ENCODE measurements at regions not wholly inside any gene's neighbourhood (a gene's known extent, or its start where the extent isn't known, plus 50 kb on each side); places are given as distances from the start of the nearest gene placed in this dataset.

DNA sequence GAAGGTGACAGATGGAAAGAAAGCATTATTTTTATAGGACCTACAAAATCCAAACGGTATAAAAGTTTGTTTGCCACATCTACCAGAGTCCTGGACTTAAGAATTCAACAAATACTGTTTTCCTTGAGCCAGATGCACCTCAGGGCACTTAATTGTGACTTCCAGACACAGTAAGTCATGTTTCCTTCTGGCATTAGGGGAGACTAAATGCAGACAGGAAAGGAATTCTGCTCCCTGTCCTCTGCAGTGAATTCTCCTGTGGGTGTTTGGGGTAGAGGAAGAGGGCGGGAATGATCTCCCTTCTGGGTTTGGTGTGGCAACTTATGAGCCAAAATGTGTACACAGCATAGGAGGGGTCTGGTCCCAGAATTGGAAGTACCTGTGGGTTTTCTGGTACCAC is 93.9 kb upstream of the ZDHHC17 start:
- intact Hi-C loops (cut with micrococcal nuclease; ENCODE audit: unreplicated experiment) (no loop called here), in situ Hi-C loops (cut with MboI) (no loop called here)
- TF ChIP-seq, protein P1, sequence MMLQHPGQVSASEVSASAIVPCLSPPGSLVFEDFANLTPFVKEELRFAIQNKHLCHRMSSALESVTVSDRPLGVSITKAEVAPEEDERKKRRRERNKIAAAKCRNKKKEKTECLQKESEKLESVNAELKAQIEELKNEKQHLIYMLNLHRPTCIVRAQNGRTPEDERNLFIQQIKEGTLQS (IDR thresholded peaks at IDR 0.05; ENCODE audit: borderline replicate concordance, extremely low read depth, low read depth, low read length), result no peak
- no peak for TF ChIP-seq POU2F2 (IDR thresholded peaks at IDR 0.05; ENCODE audit: borderline replicate concordance, low read depth, low read length)
- ChIA-PET RAD21 (ENCODE audit: unreplicated experiment) (no interaction called here), CTCF (interaction anchor here (0.9 kb wide), 1 partner anchor 122 kb away, joined by 3 read pairs; no protein-coding TSS in a partner anchor), POLR2A (no interaction called here), SMC1A (ENCODE audit: uncharacterized antibody, unreplicated experiment) (no interaction called here)
- BruUV-seq (replicated peaks), result no TSS peak
- no peak for ATAC-seq
- no peak overlapping the region for H2AFZ ChIP-seq (ENCODE audit: control insufficient read depth, low read depth, low read length)
- no peak for DNase-seq (ENCODE audit: low read depth, low spot score)
- H3K4me3 ChIP-seq, result no peak overlapping the region
- no peak overlapping the region for H3K9ac ChIP-seq (ENCODE audit: control insufficient read depth, insufficient read depth, low read length)
- FAIRE-seq, result no peak
- no peaks in the 10 kb centered on the region for H3K79me2 ChIP-seq (ENCODE audit: control insufficient read depth, insufficient read depth, low read length)
- no peaks in the 10 kb centered on the region for H3K36me3 ChIP-seq (ENCODE audit: control insufficient read depth in 2 of 2, insufficient read depth in 2 of 2, low read length in 1 of 2)
- H3K4me1 ChIP-seq (ENCODE audit: control insufficient read depth, insufficient read depth, low read length), result no peaks in the 10 kb centered on the region
- H4K20me1 ChIP-seq (ENCODE audit: control insufficient read depth, insufficient read depth), result no peaks in the 10 kb centered on the region
- H3K4me2 ChIP-seq (ENCODE audit: control insufficient read depth, insufficient read depth), result no peak overlapping the region
- no peaks in the 10 kb centered on the region for H3K27me3 ChIP-seq (replicated peaks in 1 of 2; ENCODE audit: control insufficient read depth in 2 of 2, insufficient read depth in 2 of 2, low read length in 1 of 2)
- 67% methylated on average over 2 of the region's 2 CpGs for WGBS (ENCODE audit: insufficient coverage, insufficient replicate concordance, low lambda C conversion rate, missing lambda C conversion rate)
- H3K9me3 ChIP-seq (replicated peaks; ENCODE audit: control insufficient read depth, insufficient read depth, low read length), result no peaks in the 10 kb centered on the region
- H3K27ac ChIP-seq (ENCODE audit: control insufficient read depth, insufficient read depth), result no peak overlapping the region

DNA sequence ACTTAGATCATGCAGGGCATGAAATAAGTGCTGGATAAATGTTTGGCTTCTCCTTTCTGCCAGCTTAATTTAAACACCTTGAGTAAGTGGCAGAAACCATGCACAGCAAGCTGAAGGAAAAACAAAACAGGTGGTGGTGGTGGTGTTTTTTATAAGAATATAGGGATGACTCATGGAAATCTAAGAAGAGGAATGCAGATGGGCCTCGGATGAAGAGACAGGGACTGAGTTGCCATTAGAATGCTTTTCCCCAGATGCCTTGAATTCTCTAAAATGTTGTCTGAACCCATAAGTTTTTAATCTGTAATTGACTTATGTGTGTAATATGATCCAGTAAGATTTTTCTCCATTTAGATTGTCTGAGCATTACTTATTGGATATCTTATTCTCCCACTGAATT is 93.1 kb upstream of the ZDHHC17 start:
- POLR2A ChIA-PET, result no interaction called here

More for the DNA sequence above, 93.1 kb upstream of the ZDHHC17 start:
- Histone ChIP-seq H3K27ac (ENCODE audit: control insufficient read depth, insufficient read depth) (no peak overlapping the region), H4K20me1 (ENCODE audit: control insufficient read depth, insufficient read depth) (no peaks in the 10 kb centered on the region), H3K79me2 (ENCODE audit: control insufficient read depth, insufficient read depth, low read length) (no peaks in the 10 kb centered on the region), H3K4me1 (ENCODE audit: control insufficient read depth, insufficient read depth, low read length) (no peaks in the 10 kb centered on the region), H2AFZ (ENCODE audit: control insufficient read depth, low read depth, low read length) (no peak overlapping the region), H3K27me3 (replicated peaks in 1 of 2; ENCODE audit: control insufficient read depth in 2 of 2, insufficient read depth in 2 of 2, low read length in 1 of 2) (no peaks in the 10 kb centered on the region), H3K36me3 (ENCODE audit: control insufficient read depth in 2 of 2, insufficient read depth in 2 of 2, low read length in 1 of 2) (no peaks in the 10 kb centered on the region), H3K4me2 (ENCODE audit: control insufficient read depth, insufficient read depth) (no peak overlapping the region), H3K9me3 (replicated peaks; ENCODE audit: control insufficient read depth, insufficient read depth, low read length) (no peaks in the 10 kb centered on the region), H3K4me3 (no peak overlapping the region), H3K9ac (ENCODE audit: control insufficient read depth, insufficient read depth, low read length) (no peak overlapping the region)
- FAIRE-seq (no peak), DNase-seq (ENCODE audit: low read depth, low spot score) (no peak), ATAC-seq (no peak)
- BruUV-seq (replicated peaks), result no TSS peak
- WGBS (ENCODE audit: insufficient coverage, insufficient replicate concordance, low lambda C conversion rate, missing lambda C conversion rate), result 0% methylated on average over 1 of the region's 1 CpG
- in situ Hi-C loops (cut with MboI) (no loop called here), intact Hi-C loops (cut with micrococcal nuclease; ENCODE audit: unreplicated experiment) (no loop called here)
- TF ChIP-seq TAF1 (IDR thresholded peaks at IDR 0.05; ENCODE audit: borderline replicate concordance, low read depth, low read length) (no peak), RB1 (IDR thresholded peaks at IDR 0.05; ENCODE audit: borderline replicate concordance) (no peak), MTA2 (IDR thresholded peaks at IDR 0.05; ENCODE audit: low read depth) (no peak), STAT1 (conservative IDR thresholded peaks at IDR 0.05) (no peak), KDM1A (IDR thresholded peaks at IDR 0.05; ENCODE audit: borderline replicate concordance) (no peak)
- TF ChIP-seq, protein P1 (IDR thresholded peaks at IDR 0.05; ENCODE audit: borderline replicate concordance, extremely low read depth, low read depth, low read length), result no peak
- ChIA-PET RAD21 (ENCODE audit: unreplicated experiment) (no interaction called here), SMC1A (ENCODE audit: uncharacterized antibody, unreplicated experiment) (interaction anchor here (0.6 to 1.0 kb wide), 3 partner anchors 9 to 709 kb away, joined by 3 read pairs; no protein-coding TSS in a partner anchor), CTCF (no interaction called here)
